Upper lobe of right lung (tissue), 1 donor: ENCODE measurements at regions not wholly inside any gene's neighbourhood (a gene's known extent, or its start where the extent isn't known, plus 50 kb on each side); places are given as distances from the start of the nearest gene placed in this dataset.

ENCODE experiments used
- ATAC-seq: fragments of 200-7000 bp; cut with Tn5 transposase; one replicate; pipeline ENCODE4 v1.9.1; 2020; ENCODE audit warnings: mild to moderate bottlenecking, moderate library complexity
- DNase-seq: peaks from one replicate; pipeline ENCODE4 v3.0.0-alpha.2; 2020
- H3K27ac ChIP-seq: fragments of 200-600 bp; one replicate; pipeline ENCODE4 v1.8.0; 2022
- H3K27me3 ChIP-seq: fragments of 200-600 bp; one replicate; pipeline ENCODE4 v1.8.0; 2022; ENCODE audit warnings: mild to moderate bottlenecking
- H3K36me3 ChIP-seq: fragments of 200-600 bp; one replicate; pipeline ENCODE4 v1.8.0; 2022
- H3K4me1 ChIP-seq: fragments of 200-600 bp; one replicate; pipeline ENCODE4 v1.8.0; 2022
- H3K4me3 ChIP-seq: fragments of 200-600 bp; one replicate; pipeline ENCODE4 v1.8.0; 2022; ENCODE audit warnings: mild to moderate bottlenecking
- H3K9me3 ChIP-seq: fragments of 200-600 bp; one replicate; pipeline ENCODE4 v1.8.0; 2022
- CTCF ChIP-seq: fragments of 200-600 bp; IDR thresholded peaks from one replicate; pipeline ENCODE4 v1.8.0; 2022; ENCODE audit warnings: antibody characterized with exemption
- intact Hi-C: fragments of 100-400 bp; cut with DNase I; formaldehyde crosslinking; loops from one replicate; pipeline ENCODE4 v1.11.0; 2022
- donor health status: DM: no; HTN: yes; CAD: no; lungs with severe emphysema.

GRCh38 chr10:118106426-118106825 is 59.7 kb upstream of the RAB11FIP2 start:
- Histone ChIP-seq H3K4me1 (no peaks in the 10 kb centered on the region), H3K27ac (no peak overlapping the region), H3K27me3 (no peaks in the 10 kb centered on the region), H3K9me3 (no peaks in the 10 kb centered on the region), H3K4me3 (no peak overlapping the region), H3K36me3 (no peaks in the 10 kb centered on the region)
- DNase-seq (no peak), ATAC-seq (peak; percentile 72)
- intact Hi-C loops: no loop called here
- peak; percentile 40 for TF ChIP-seq CTCF

GRCh38 chr10:118102121-118102520 is 55.4 kb upstream of the RAB11FIP2 start:
- intact Hi-C loops: no loop called here
- no peak overlapping the region for H3K27ac ChIP-seq
- TF ChIP-seq CTCF: no peak

GRCh38 chr10:118101501-118101900 is 54.8 kb upstream of the RAB11FIP2 start:
- Histone ChIP-seq H3K27me3 (no peaks in the 10 kb centered on the region), H3K36me3 (no peaks in the 10 kb centered on the region), H3K4me1 (no peaks in the 10 kb centered on the region), H3K9me3 (no peaks in the 10 kb centered on the region), H3K4me3 (no peak overlapping the region), H3K27ac (no peak overlapping the region)
- DNase-seq (no peak), ATAC-seq (no peak)
- TF ChIP-seq CTCF: no peak
- intact Hi-C loops: no loop called here

More at GRCh38 chr10:118102121-118102520, 55.4 kb upstream of the RAB11FIP2 start:
- no peak overlapping the region for H3K4me3 ChIP-seq
- H3K4me1 ChIP-seq: no peaks in the 10 kb centered on the region
- H3K9me3 ChIP-seq: no peaks in the 10 kb centered on the region
- DNase-seq (no peak), ATAC-seq (no peak)
- no peaks in the 10 kb centered on the region for H3K36me3 ChIP-seq
- H3K27me3 ChIP-seq: no peaks in the 10 kb centered on the region
